ENCODE measurements at regions not wholly inside any gene's neighbourhood (a gene's known extent, or its start where the extent isn't known, plus 50 kb on each side); places are given as distances from the start of the nearest gene placed in this dataset.

- H3K27ac Mint-ChIP-seq, result no peak overlapping the region
- Histone ChIP-seq H3K27me3 (ENCODE audit: control insufficient read depth, insufficient read depth, low read length) (no peaks in the 10 kb centered on the region), H3K4me1 (ENCODE audit: control insufficient read depth, insufficient read depth, low read length) (no peaks in the 10 kb centered on the region), H3K4me3 (ENCODE audit: low read length) (no peak overlapping the region), H3K27ac (ENCODE audit: low read length) (no peak overlapping the region), H3K9me3 (ENCODE audit: control insufficient read depth, insufficient read depth, low read length) (no peaks in the 10 kb centered on the region), H3K36me3 (ENCODE audit: control insufficient read depth, insufficient read depth, low read length) (no peaks in the 10 kb centered on the region)
- no peak overlapping the region for H3K4me3 Mint-ChIP-seq
- ATAC-seq (peak in 1 of 3 donors; percentile 18), DNase-seq (no peak)
- intact Hi-C loops (cut with micrococcal nuclease), result no loop called here
- TF ChIP-seq CTCF (IDR thresholded peaks at IDR 0.05), result no peak
- no peaks in the 10 kb centered on the region for H3K36me3 Mint-ChIP-seq
- 90% methylated on average over 10 of the region's 12 CpGs for WGBS (ENCODE audit: insufficient coverage)
- H3K4me1 Mint-ChIP-seq, result peaks cover 6 to 11% of the 10 kb centered on the region in 2 donors
- no peaks in the 10 kb centered on the region for H3K9me3 Mint-ChIP-seq
- H3K27me3 Mint-ChIP-seq (ENCODE audit: low read depth in 2 of 2), result peaks cover 10 to 17% of the 10 kb centered on the region in 2 donors
Observed at GRCh38 chr20:62570897-62571668, 71.2 kb upstream of the SLCO4A1 start.

DNA sequence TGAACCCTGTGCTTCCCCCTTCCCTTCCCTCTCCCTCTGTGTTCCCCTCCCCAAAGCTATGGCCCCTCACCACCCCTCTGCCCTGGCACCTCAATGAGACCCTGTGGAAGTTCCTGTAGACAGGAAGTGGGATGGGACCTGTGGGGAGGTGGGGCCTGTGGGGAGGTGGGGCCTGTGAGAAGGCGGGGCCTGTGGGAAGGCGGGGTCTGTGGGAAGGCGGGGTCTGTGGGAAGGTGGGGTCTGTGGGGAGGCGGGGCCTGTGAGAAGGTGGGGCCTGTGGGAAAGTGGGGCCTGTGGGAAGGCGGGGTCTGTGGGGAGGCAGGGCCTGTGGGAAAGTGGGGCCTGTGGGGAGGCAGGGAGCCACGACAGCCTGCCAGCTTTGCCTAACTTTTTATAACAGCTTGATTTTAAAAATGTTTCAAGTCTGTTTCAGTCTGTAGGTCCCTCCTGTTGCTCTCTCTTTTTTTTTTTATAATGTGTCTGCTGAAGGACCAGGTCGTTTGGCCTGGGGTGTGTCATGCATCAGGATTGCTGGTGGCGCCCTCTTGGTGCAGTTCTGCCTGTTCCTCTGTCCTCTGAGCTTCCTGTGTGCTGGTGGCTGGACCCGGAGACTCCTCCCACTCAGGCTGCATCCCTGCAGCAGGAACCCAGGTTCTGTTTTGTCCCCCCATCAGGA lies 70.5 kb upstream of the SLCO4A1 start:
- no peaks in the 10 kb centered on the region for H3K9me3 Mint-ChIP-seq
- peaks cover 12 to 17% of the 10 kb centered on the region in 2 donors for H3K27me3 Mint-ChIP-seq (ENCODE audit: low read depth in 2 of 2)
- no peaks in the 10 kb centered on the region for H3K36me3 ChIP-seq (ENCODE audit: control insufficient read depth, insufficient read depth, low read length)
- H3K36me3 Mint-ChIP-seq, result no peaks in the 10 kb centered on the region
- WGBS (ENCODE audit: insufficient coverage), result 84% methylated on average over 9 of the region's 9 CpGs
- no peak overlapping the region for H3K27ac ChIP-seq (ENCODE audit: low read length)
- no peak for TF ChIP-seq CTCF (IDR thresholded peaks at IDR 0.05)
- H3K4me1 ChIP-seq (ENCODE audit: control insufficient read depth, insufficient read depth, low read length), result no peaks in the 10 kb centered on the region
- H3K4me1 Mint-ChIP-seq, result peaks cover 6 to 11% of the 10 kb centered on the region in 2 donors
- peaks cover 3% of the 10 kb centered on the region for H3K27me3 ChIP-seq (ENCODE audit: control insufficient read depth, insufficient read depth, low read length)
- no peak overlapping the region for H3K27ac Mint-ChIP-seq
- no peaks in the 10 kb centered on the region for H3K9me3 ChIP-seq (ENCODE audit: control insufficient read depth, insufficient read depth, low read length)
- H3K4me3 ChIP-seq (ENCODE audit: low read length), result no peak overlapping the region
- ATAC-seq, result peak; percentile 30 to 81 (median 57)
- no peak overlapping the region for H3K4me3 Mint-ChIP-seq
- peak in 1 of 2 donors; percentile 45 for DNase-seq
- intact Hi-C loops (cut with micrococcal nuclease), result no loop called here

DNA sequence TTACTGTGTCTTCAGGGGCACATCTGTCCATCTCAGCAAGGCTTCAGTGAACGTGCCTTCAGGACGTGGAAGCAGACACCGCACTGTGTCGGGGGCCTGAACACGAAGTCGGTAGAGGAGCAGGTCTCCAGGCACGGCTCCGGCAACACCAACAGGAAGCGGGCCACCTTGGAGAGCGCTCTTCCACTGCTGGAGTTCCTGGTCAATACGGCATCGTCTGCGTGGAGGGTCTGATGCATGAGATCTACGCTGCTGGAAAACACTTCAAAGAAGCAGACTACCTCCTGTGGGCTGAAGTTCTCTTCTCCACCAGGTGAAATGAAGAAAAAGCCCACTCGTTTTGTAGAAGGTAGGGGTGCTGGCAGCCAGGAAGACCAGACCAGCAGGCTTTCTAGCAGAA lies 69.3 kb upstream of the SLCO4A1 start:
- no peak for DNase-seq
- WGBS (ENCODE audit: insufficient coverage), result 66% methylated on average over 15 of the region's 15 CpGs
- Mint-ChIP-seq H3K9me3 (no peaks in the 10 kb centered on the region), H3K27ac (no peak overlapping the region), H3K4me1 (peaks cover 6 to 11% of the 10 kb centered on the region in 2 donors), H3K36me3 (no peaks in the 10 kb centered on the region), H3K27me3 (ENCODE audit: low read depth in 2 of 2) (peaks cover 16 to 18% of the 10 kb centered on the region in 2 donors), H3K4me3 (no peak overlapping the region)
- no peak overlapping the region for H3K27ac ChIP-seq (ENCODE audit: low read length)
- intact Hi-C loops (cut with micrococcal nuclease), result no loop called here
- H3K4me3 ChIP-seq (ENCODE audit: low read length), result no peak overlapping the region
- no peak for TF ChIP-seq CTCF (IDR thresholded peaks at IDR 0.05)
- no peaks in the 10 kb centered on the region for H3K36me3 ChIP-seq (ENCODE audit: control insufficient read depth, insufficient read depth, low read length)
- H3K4me1 ChIP-seq (ENCODE audit: control insufficient read depth, insufficient read depth, low read length), result no peaks in the 10 kb centered on the region
- no peak for ATAC-seq
- H3K27me3 ChIP-seq (ENCODE audit: control insufficient read depth, insufficient read depth, low read length), result peaks cover 8% of the 10 kb centered on the region
- H3K9me3 ChIP-seq (ENCODE audit: control insufficient read depth, insufficient read depth, low read length), result no peaks in the 10 kb centered on the region

Data from natural killer cell (primary cell).